GM12874 (cell line): ENCODE measurements at regions not wholly inside any gene's neighbourhood (a gene's known extent, or its start where the extent isn't known, plus 50 kb on each side); places are given as distances from the start of the nearest gene placed in this dataset.

Experiments used
- CTCF ChIP-seq: IDR thresholded peaks from 2 replicates; pipeline ENCODE4 v1.5.1; 2011; ENCODE audit warnings: low read depth, mild to moderate bottlenecking, control low read depth, low read length, moderate library complexity; ENCODE audit not compliant: insufficient read depth

GRCh38 chr12:43210485-43211192, 341.4 kb downstream of the ADAMTS20 start:
- no peak for TF ChIP-seq CTCF

GRCh38 chr12:43208627-43209026, 343.4 kb downstream of the ADAMTS20 start:
- no peak for TF ChIP-seq CTCF

GRCh38 chr12:43208221-43208620, 343.8 kb downstream of the ADAMTS20 start:
- no peak for TF ChIP-seq CTCF

GRCh38 chr12:43206396-43206795, 345.6 kb downstream of the ADAMTS20 start:
- no peak for TF ChIP-seq CTCF

- TF ChIP-seq CTCF = no peak
These were observed 353.4 kb downstream of the ADAMTS20 start for GRCh38 chr12:43198608-43199007.

- TF ChIP-seq CTCF = no peak
These were observed 355.6 kb downstream of the ADAMTS20 start for GRCh38 chr12:43196268-43196907.

GRCh38 chr12:43180242-43180641, 371.8 kb downstream of the ADAMTS20 start:
- TF ChIP-seq CTCF = no peak
